Liver (tissue), 8 donors: ENCODE measurements at regions not wholly inside any gene's neighbourhood (a gene's known extent, or its start where the extent isn't known, plus 50 kb on each side); places are given as distances from the start of the nearest gene placed in this dataset.

Experiments used
- DNase-seq: peaks from one replicate; pipeline ENCODE4 v3.0.0-alpha.2; 2017; ENCODE audit warnings: low spot score
- H3K27ac ChIP-seq, 2 donors: one replicate each; pipeline ENCODE4 v1.7.0; 2013; ENCODE audit warnings: inconsistent platforms in 2 of 2, low read length in 2 of 2, control low read depth in 1 of 2, low read depth in 1 of 2, mild to moderate bottlenecking in 1 of 2
- H3K27me3 ChIP-seq, 4 donors: one replicate each; pipeline versions ENCODE4 v1.6.1 to v1.7.0; 2013; ENCODE audit warnings: low read length in 3 of 4, inconsistent platforms in 1 of 4, mild to moderate bottlenecking in 1 of 4, moderate library complexity in 1 of 4; ENCODE audit not compliant: control insufficient read depth in 4 of 4, insufficient read depth in 4 of 4
- H3K36me3 ChIP-seq, 4 donors: one replicate each; pipeline versions ENCODE4 v1.6.1 to v1.7.0; 2013; ENCODE audit warnings: low read length in 3 of 4, mild to moderate bottlenecking in 3 of 4, low read depth in 1 of 4, moderate library complexity in 1 of 4; ENCODE audit not compliant: control insufficient read depth in 4 of 4, insufficient read depth in 3 of 4
- H3K4me1 ChIP-seq, 4 donors: one replicate each; pipeline versions ENCODE4 v1.6.1 to v1.7.0; 2013; ENCODE audit warnings: low read length in 3 of 4, mild to moderate bottlenecking in 3 of 4, moderate library complexity in 1 of 4; ENCODE audit not compliant: control insufficient read depth in 4 of 4, insufficient read depth in 4 of 4
- H3K4me3 ChIP-seq, 3 donors: one replicate each; pipeline versions ENCODE4 v1.6.1 to v1.7.0; 2013; ENCODE audit warnings: low read length in 3 of 3, control low read depth in 1 of 3, low read depth in 1 of 3, mild to moderate bottlenecking in 1 of 3
- H3K9ac ChIP-seq, 2 donors: one replicate each; pipeline ENCODE4 v1.7.0; 2013; ENCODE audit warnings: low read length in 2 of 2, mild to moderate bottlenecking in 2 of 2, moderate library complexity in 2 of 2, control low read depth in 1 of 2, low read depth in 1 of 2
- H3K9me3 ChIP-seq, 4 donors: one replicate each; pipeline versions ENCODE4 v1.6.1 to v1.7.0; 2013; ENCODE audit warnings: low read length in 3 of 4; ENCODE audit not compliant: control insufficient read depth in 4 of 4
- EGR1 ChIP-seq, 2 donors: IDR thresholded peaks; 2 replicates each; pipeline ENCODE4 v1.6.1; 2016 to 2018; ENCODE audit warnings: antibody characterized with exemption in 2 of 2, low read depth in 2 of 2
- FOXA1 ChIP-seq: IDR thresholded peaks from 2 replicates; pipeline ENCODE4 v1.6.1; 2016; ENCODE audit warnings: antibody characterized with exemption
- FOXA2 ChIP-seq: IDR thresholded peaks from 2 replicates; pipeline ENCODE4 v1.6.1; 2016; ENCODE audit warnings: antibody characterized with exemption
- GABPA ChIP-seq, 2 donors: IDR thresholded peaks in 1 of 2; conservative IDR thresholded peaks in 1 of 2; 2 replicates each; pipeline ENCODE4 v1.6.1; 2016; ENCODE audit warnings: antibody characterized with exemption in 2 of 2, mild to moderate bottlenecking in 1 of 2, moderate library complexity in 1 of 2
- HNF4A ChIP-seq, 2 donors: conservative IDR thresholded peaks; 2 replicates each; pipeline ENCODE4 v1.6.1; 2016; ENCODE audit warnings: antibody characterized with exemption in 2 of 2, mild to moderate bottlenecking in 2 of 2
- HNF4G ChIP-seq: IDR thresholded peaks from 2 replicates; pipeline ENCODE4 v1.6.1; 2016; ENCODE audit warnings: antibody characterized with exemption
- JUND ChIP-seq, 2 donors: IDR thresholded peaks; 2 replicates each; pipeline ENCODE4 v1.6.1; 2016; ENCODE audit warnings: antibody characterized with exemption in 2 of 2
- NR2F2 ChIP-seq: IDR thresholded peaks from 2 replicates; pipeline ENCODE4 v1.6.1; 2016; ENCODE audit warnings: antibody characterized with exemption
- RXRA ChIP-seq, 2 donors: IDR thresholded peaks; 2 replicates each; pipeline ENCODE4 v1.6.1; 2017 to 2018; ENCODE audit warnings: antibody characterized with exemption in 2 of 2, mild to moderate bottlenecking in 1 of 2
- SP1 ChIP-seq: IDR thresholded peaks from 2 replicates; pipeline ENCODE4 v1.6.1; 2018; ENCODE audit warnings: antibody characterized with exemption, mild to moderate bottlenecking
- TAF1 ChIP-seq: conservative IDR thresholded peaks from 2 replicates; pipeline ENCODE4 v1.6.1; 2016; ENCODE audit warnings: antibody characterized with exemption, mild to moderate bottlenecking
- YY1 ChIP-seq: IDR thresholded peaks from 2 replicates; pipeline ENCODE4 v1.6.1; 2016; ENCODE audit warnings: antibody characterized with exemption, mild to moderate bottlenecking
- WGBS: extraction: QIAGEN DNeasy Blood & Tissue Kit; methylation state at CpG from one replicate; pipeline ENCODE4 v1.1.7; 2013; 5-methylcytosine and 5-hydroxymethylcytosine counted together
- TF ChIP-seq, protein P1 (sequence below): IDR thresholded peaks from 2 replicates; pipeline ENCODE4 v1.6.1; 2016; ENCODE audit warnings: antibody characterized with exemption, mild to moderate bottlenecking
- TF ChIP-seq, protein P2 (sequence below): IDR thresholded peaks from 2 replicates; pipeline ENCODE4 v1.6.1; 2016; ENCODE audit warnings: antibody characterized with exemption
- TF ChIP-seq, protein P3 (sequence below): IDR thresholded peaks from 2 replicates; pipeline ENCODE4 v1.6.1; 2016; ENCODE audit warnings: antibody characterized with exemption
- TF ChIP-seq, protein P4 (sequence below): IDR thresholded peaks from 2 replicates; pipeline ENCODE4 v1.6.1; 2016; ENCODE audit warnings: antibody characterized with exemption
- TF ChIP-seq, protein P5 (sequence below): fragments of 150-350 bp; IDR thresholded peaks from 2 replicates; pipeline ENCODE4 v1.5.1; 2017; ENCODE audit warnings: improper control_type of control experiment, low read depth, low read length; ENCODE audit not compliant: missing input control
- donor health status: healthy.
- donor health status: healthy.
- donor health status: healthy.
- donor health status: healthy.
- donor health status: healthy.

DNA sequence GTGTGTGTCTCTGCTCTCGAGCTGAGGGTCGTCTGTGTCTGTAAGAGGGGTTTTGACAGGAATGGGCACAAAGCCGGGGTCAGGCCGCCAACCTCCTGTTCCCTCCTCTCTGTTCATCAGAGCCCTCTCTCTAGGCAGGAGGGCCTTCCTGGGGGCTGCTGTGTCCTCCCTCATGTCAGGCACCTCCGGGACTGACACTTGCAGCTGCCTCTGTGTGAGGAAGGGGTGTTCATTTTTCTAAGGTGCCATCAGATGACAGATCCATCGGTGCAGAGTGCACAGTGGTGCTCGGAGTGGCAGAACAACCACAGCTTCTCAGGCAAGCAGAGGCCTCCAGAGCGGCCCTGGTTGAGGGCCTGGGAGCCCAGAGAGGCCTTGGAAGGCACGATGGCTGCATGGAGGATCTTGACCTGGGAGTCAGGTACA lies 265.4 kb upstream of the B3GAT1 start:
- Histone ChIP-seq H3K9ac (no peak overlapping the region), H3K27ac (no peak overlapping the region), H3K4me1 (no peaks in the 10 kb centered on the region), H3K27me3 (peaks cover 0 to 3% (median 0%) of the 10 kb centered on the region in 4 donors), H3K9me3 (no peaks in the 10 kb centered on the region), H3K4me3 (no peak overlapping the region), H3K36me3 (no peaks in the 10 kb centered on the region)
- TF ChIP-seq, protein P1, sequence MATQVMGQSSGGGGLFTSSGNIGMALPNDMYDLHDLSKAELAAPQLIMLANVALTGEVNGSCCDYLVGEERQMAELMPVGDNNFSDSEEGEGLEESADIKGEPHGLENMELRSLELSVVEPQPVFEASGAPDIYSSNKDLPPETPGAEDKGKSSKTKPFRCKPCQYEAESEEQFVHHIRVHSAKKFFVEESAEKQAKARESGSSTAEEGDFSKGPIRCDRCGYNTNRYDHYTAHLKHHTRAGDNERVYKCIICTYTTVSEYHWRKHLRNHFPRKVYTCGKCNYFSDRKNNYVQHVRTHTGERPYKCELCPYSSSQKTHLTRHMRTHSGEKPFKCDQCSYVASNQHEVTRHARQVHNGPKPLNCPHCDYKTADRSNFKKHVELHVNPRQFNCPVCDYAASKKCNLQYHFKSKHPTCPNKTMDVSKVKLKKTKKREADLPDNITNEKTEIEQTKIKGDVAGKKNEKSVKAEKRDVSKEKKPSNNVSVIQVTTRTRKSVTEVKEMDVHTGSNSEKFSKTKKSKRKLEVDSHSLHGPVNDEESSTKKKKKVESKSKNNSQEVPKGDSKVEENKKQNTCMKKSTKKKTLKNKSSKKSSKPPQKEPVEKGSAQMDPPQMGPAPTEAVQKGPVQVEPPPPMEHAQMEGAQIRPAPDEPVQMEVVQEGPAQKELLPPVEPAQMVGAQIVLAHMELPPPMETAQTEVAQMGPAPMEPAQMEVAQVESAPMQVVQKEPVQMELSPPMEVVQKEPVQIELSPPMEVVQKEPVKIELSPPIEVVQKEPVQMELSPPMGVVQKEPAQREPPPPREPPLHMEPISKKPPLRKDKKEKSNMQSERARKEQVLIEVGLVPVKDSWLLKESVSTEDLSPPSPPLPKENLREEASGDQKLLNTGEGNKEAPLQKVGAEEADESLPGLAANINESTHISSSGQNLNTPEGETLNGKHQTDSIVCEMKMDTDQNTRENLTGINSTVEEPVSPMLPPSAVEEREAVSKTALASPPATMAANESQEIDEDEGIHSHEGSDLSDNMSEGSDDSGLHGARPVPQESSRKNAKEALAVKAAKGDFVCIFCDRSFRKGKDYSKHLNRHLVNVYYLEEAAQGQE: no peak
- no peak for TF ChIP-seq HNF4G
- TF ChIP-seq, protein P2, sequence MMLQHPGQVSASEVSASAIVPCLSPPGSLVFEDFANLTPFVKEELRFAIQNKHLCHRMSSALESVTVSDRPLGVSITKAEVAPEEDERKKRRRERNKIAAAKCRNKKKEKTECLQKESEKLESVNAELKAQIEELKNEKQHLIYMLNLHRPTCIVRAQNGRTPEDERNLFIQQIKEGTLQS: no peak
- no peak for TF ChIP-seq JUND (IDR thresholded peaks at IDR 0.05)
- TF ChIP-seq HNF4A (conservative IDR thresholded peaks at IDR 0.05): no peak
- TF ChIP-seq TAF1: no peak
- TF ChIP-seq, protein P3, sequence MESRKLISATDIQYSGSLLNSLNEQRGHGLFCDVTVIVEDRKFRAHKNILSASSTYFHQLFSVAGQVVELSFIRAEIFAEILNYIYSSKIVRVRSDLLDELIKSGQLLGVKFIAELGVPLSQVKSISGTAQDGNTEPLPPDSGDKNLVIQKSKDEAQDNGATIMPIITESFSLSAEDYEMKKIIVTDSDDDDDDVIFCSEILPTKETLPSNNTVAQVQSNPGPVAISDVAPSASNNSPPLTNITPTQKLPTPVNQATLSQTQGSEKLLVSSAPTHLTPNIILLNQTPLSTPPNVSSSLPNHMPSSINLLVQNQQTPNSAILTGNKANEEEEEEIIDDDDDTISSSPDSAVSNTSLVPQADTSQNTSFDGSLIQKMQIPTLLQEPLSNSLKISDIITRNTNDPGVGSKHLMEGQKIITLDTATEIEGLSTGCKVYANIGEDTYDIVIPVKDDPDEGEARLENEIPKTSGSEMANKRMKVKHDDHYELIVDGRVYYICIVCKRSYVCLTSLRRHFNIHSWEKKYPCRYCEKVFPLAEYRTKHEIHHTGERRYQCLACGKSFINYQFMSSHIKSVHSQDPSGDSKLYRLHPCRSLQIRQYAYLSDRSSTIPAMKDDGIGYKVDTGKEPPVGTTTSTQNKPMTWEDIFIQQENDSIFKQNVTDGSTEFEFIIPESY: no peak
- no peak for TF ChIP-seq RXRA (IDR thresholded peaks at IDR 0.05)
- no peak for TF ChIP-seq SP1
- TF ChIP-seq GABPA (IDR thresholded peaks at IDR 0.05 in 1 of 2, conservative IDR thresholded peaks at IDR 0.05 in 1 of 2): no peak
- TF ChIP-seq, protein P4, sequence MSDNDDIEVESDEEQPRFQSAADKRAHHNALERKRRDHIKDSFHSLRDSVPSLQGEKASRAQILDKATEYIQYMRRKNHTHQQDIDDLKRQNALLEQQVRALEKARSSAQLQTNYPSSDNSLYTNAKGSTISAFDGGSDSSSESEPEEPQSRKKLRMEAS: no peak
- no peak for TF ChIP-seq FOXA1
- no peak for TF ChIP-seq NR2F2
- TF ChIP-seq EGR1 (IDR thresholded peaks at IDR 0.05; ENCODE audit: low read depth in 2 of 2): no peak
- no peak for TF ChIP-seq YY1
- TF ChIP-seq, protein P5, sequence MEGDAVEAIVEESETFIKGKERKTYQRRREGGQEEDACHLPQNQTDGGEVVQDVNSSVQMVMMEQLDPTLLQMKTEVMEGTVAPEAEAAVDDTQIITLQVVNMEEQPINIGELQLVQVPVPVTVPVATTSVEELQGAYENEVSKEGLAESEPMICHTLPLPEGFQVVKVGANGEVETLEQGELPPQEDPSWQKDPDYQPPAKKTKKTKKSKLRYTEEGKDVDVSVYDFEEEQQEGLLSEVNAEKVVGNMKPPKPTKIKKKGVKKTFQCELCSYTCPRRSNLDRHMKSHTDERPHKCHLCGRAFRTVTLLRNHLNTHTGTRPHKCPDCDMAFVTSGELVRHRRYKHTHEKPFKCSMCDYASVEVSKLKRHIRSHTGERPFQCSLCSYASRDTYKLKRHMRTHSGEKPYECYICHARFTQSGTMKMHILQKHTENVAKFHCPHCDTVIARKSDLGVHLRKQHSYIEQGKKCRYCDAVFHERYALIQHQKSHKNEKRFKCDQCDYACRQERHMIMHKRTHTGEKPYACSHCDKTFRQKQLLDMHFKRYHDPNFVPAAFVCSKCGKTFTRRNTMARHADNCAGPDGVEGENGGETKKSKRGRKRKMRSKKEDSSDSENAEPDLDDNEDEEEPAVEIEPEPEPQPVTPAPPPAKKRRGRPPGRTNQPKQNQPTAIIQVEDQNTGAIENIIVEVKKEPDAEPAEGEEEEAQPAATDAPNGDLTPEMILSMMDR: no peak
- TF ChIP-seq FOXA2: no peak
- DNase-seq: no peak
- WGBS: 90% methylated on average over 9 of the region's 9 CpGs
